GM23338 (cell line): ENCODE measurements at regions not wholly inside any gene's neighbourhood (a gene's known extent, or its start where the extent isn't known, plus 50 kb on each side); places are given as distances from the start of the nearest gene placed in this dataset.

Experiments
- ATAC-seq: fragments of 200-7000 bp; cut with Tn5 transposase; 3 replicates; pipeline ENCODE4 v1.9.1; 2020
- DNase-seq: peaks from one replicate; pipeline ENCODE4 v3.0.0-alpha.2; 2015; ENCODE audit warnings: low spot score
- H2AFZ ChIP-seq: fragments of 200-600 bp; sonication (generic); 2 replicates; pipeline ENCODE4 v1.8.0; 2016; ENCODE audit warnings: antibody characterized with exemption, mild to moderate bottlenecking, moderate library complexity
- H3F3A ChIP-seq: fragments of 200-600 bp; sonication (generic); replicated peaks from 2 replicates; pipeline ENCODE4 v1.8.0; 2017; ENCODE audit warnings: antibody characterized with exemption, mixed run types, low read depth
- H3K27ac ChIP-seq: fragments of 200-600 bp; sonication (generic); 2 replicates; pipeline ENCODE4 v1.6.1; 2016; ENCODE audit warnings: low read depth
- H3K27me3 ChIP-seq: fragments of 200-600 bp; sonication (generic); 2 replicates; pipeline ENCODE4 v1.8.0; 2016; ENCODE audit warnings: mild to moderate bottlenecking, mixed run types, moderate library complexity; ENCODE audit not compliant: insufficient read depth
- H3K36me3 ChIP-seq: fragments of 200-600 bp; sonication (generic); 2 replicates; pipeline ENCODE4 v1.8.0; 2016; ENCODE audit warnings: mild to moderate bottlenecking; ENCODE audit not compliant: insufficient read depth
- H3K4me1 ChIP-seq: fragments of 200-600 bp; sonication (generic); 2 replicates; pipeline ENCODE4 v1.8.0; 2016; ENCODE audit warnings: mild to moderate bottlenecking, moderate library complexity; ENCODE audit not compliant: insufficient read depth
- H3K4me2 ChIP-seq: fragments of 200-600 bp; sonication (generic); 2 replicates; pipeline ENCODE4 v1.7.1; 2017; ENCODE audit warnings: mixed run types
- H3K4me3 ChIP-seq: fragments of 200-600 bp; sonication (generic); 2 replicates; pipeline ENCODE4 v1.6.1; 2016; ENCODE audit warnings: mixed run types
- H3K79me2 ChIP-seq: fragments of 200-600 bp; sonication (generic); replicated peaks from 2 replicates; pipeline ENCODE4 v1.8.0; 2017; ENCODE audit warnings: mild to moderate bottlenecking; ENCODE audit not compliant: insufficient read depth
- H3K9me2 ChIP-seq: fragments of 200-600 bp; sonication (generic); 2 replicates; pipeline ENCODE4 v1.8.0; 2017; ENCODE audit not compliant: insufficient read depth
- H4K20me1 ChIP-seq: fragments of 200-600 bp; sonication (generic); replicated peaks from 2 replicates; pipeline ENCODE4 v1.8.0; 2017; ENCODE audit warnings: mild to moderate bottlenecking; ENCODE audit not compliant: insufficient read depth
- H3K27ac Mint-ChIP-seq: 2 replicates; pipeline ENCODE4 v1.8.0; 2020; ENCODE audit warnings: inconsistent platforms, mild to moderate bottlenecking, moderate library complexity, mixed read lengths
- H3K27me3 Mint-ChIP-seq: 3 replicates; pipeline ENCODE4 v1.8.0; 2022; ENCODE audit warnings: low read depth, mild to moderate bottlenecking, moderate library complexity, mixed read lengths, inconsistent platforms; ENCODE audit not compliant: insufficient read depth, poor library complexity
- H3K36me3 Mint-ChIP-seq: 3 replicates; pipeline ENCODE4 v1.8.0; 2021; ENCODE audit warnings: low read depth, mild to moderate bottlenecking, inconsistent platforms, moderate library complexity, mixed read lengths
- H3K4me1 Mint-ChIP-seq: 3 replicates; pipeline ENCODE4 v1.8.0; 2020; ENCODE audit warnings: mild to moderate bottlenecking, inconsistent platforms, mixed read lengths
- H3K4me3 Mint-ChIP-seq: 3 replicates; pipeline ENCODE4 v1.8.0; 2021; ENCODE audit warnings: moderate library complexity, mild to moderate bottlenecking, inconsistent platforms, mixed read lengths
- H3K9me3 Mint-ChIP-seq: 3 replicates; pipeline ENCODE4 v1.8.0; 2020; ENCODE audit warnings: moderate library complexity, mild to moderate bottlenecking, inconsistent platforms, mixed read lengths
- CREB1 ChIP-seq: fragments of 250-450 bp; sonication (Bioruptor Pico); IDR thresholded peaks from 2 replicates; pipeline ENCODE4 v1.5.0; 2020; ENCODE audit warnings: low read depth, mild to moderate bottlenecking, moderate library complexity
- CTCF ChIP-seq, 2 experiments: fragments of 200-600 bp in 1 of 2; sonication (generic) in 1 of 2; conservative IDR thresholded peaks; 2 replicates each; pipeline versions ENCODE4 v1.5.1 to v1.6.1; 2016 to 2017; ENCODE audit warnings: antibody characterized with exemption in 2 of 2, low read depth in 2 of 2, mild to moderate bottlenecking in 2 of 2, moderate library complexity in 1 of 2
- ETS1 ChIP-seq: IDR thresholded peaks from 2 replicates; pipeline ENCODE4 v1.6.1; 2016; ENCODE audit warnings: antibody characterized with exemption
- EZH2phosphoT487 ChIP-seq: fragments of 200-600 bp; sonication (generic); IDR thresholded peaks from one replicate; pipeline ENCODE4 v1.8.1; 2018; ENCODE audit warnings: antibody characterized with exemption; ENCODE audit not compliant: unreplicated experiment
- JUNB ChIP-seq: IDR thresholded peaks from one replicate; pipeline ENCODE4 v1.6.1; 2016; ENCODE audit warnings: antibody characterized with exemption; ENCODE audit not compliant: unreplicated experiment
- NANOG ChIP-seq: IDR thresholded peaks from 2 replicates; pipeline ENCODE4 v1.6.1; 2016; ENCODE audit warnings: antibody characterized with exemption, borderline replicate concordance
- POLR2AphosphoS5 ChIP-seq: IDR thresholded peaks from 2 replicates; pipeline ENCODE4 v1.6.1; 2016; ENCODE audit warnings: antibody characterized with exemption, low read depth
- REST ChIP-seq: IDR thresholded peaks from one replicate; pipeline ENCODE4 v1.6.1; 2018; ENCODE audit warnings: antibody characterized with exemption; ENCODE audit not compliant: unreplicated experiment
- ZNF114 ChIP-seq: fragments of 250-450 bp; sonication (Bioruptor Pico); IDR thresholded peaks from 2 replicates; pipeline ENCODE4 v1.5.0; 2020; ENCODE audit warnings: mild to moderate bottlenecking, moderate library complexity
- ZNF331 ChIP-seq: fragments of 250-450 bp; sonication (Bioruptor Pico); IDR thresholded peaks from 2 replicates; pipeline ENCODE4 v1.5.0; 2020; ENCODE audit warnings: low read depth, mild to moderate bottlenecking, moderate library complexity
- ZNF462 ChIP-seq: fragments of 250-450 bp; sonication (Bioruptor Pico); IDR thresholded peaks from 2 replicates; pipeline ENCODE4 v1.5.0; 2020; ENCODE audit warnings: mild to moderate bottlenecking, moderate library complexity

- H3K27ac ChIP-seq = no peak overlapping the region
- no peaks in the 10 kb centered on the region for H3K27me3 Mint-ChIP-seq
- H3F3A ChIP-seq = no peaks in the 10 kb centered on the region
- no peak overlapping the region for H3K4me3 Mint-ChIP-seq
- no peak for TF ChIP-seq ZNF114
- no peak for TF ChIP-seq ZNF462 (CRISPR knock-in tag)
- no peak for TF ChIP-seq CREB1 (CRISPR knock-in tag)
- TF ChIP-seq CTCF (conservative IDR thresholded peaks at IDR 0.05; ENCODE audit: low read depth in 2 of 2) = no peak
- no peak for TF ChIP-seq POLR2AphosphoS5
- no peak for TF ChIP-seq NANOG
- TF ChIP-seq EZH2phosphoT487 = no peak
- no peak for TF ChIP-seq ETS1
- no peak for TF ChIP-seq REST
- no peak for TF ChIP-seq ZNF331
- no peak for TF ChIP-seq JUNB
- H3K36me3 Mint-ChIP-seq = no peaks in the 10 kb centered on the region
- H3K4me1 ChIP-seq = no peaks in the 10 kb centered on the region
- ATAC-seq (no peak), DNase-seq (no peak)
- no peak overlapping the region for H3K4me2 ChIP-seq
- H3K9me3 Mint-ChIP-seq = no peaks in the 10 kb centered on the region; the same call in 2 of the 3 replicates
- H3K36me3 ChIP-seq = no peaks in the 10 kb centered on the region
- H4K20me1 ChIP-seq = no peaks in the 10 kb centered on the region
- no peaks in the 10 kb centered on the region for H3K79me2 ChIP-seq
- H3K4me3 ChIP-seq = no peak overlapping the region
- H3K27ac Mint-ChIP-seq = no peak overlapping the region
- H3K9me2 ChIP-seq = no peaks in the 10 kb centered on the region
- no peaks in the 10 kb centered on the region; the same call in 1 of the 3 replicates for H3K4me1 Mint-ChIP-seq
- no peaks in the 10 kb centered on the region for H3K27me3 ChIP-seq
- H2AFZ ChIP-seq = no peak overlapping the region
These were observed 298.1 kb upstream of the PRICKLE1 start for GRCh38 chr12:42887657-42888056.
